ENCODE measurements at regions not wholly inside any gene's neighbourhood (a gene's known extent, or its start where the extent isn't known, plus 50 kb on each side); places are given as distances from the start of the nearest gene placed in this dataset.
"Not testable (repeated sequence)": the region's sequence is repeated elsewhere in the genome, so short reads cannot be mapped to it uniquely, and the experiment has no call there.

DNA sequence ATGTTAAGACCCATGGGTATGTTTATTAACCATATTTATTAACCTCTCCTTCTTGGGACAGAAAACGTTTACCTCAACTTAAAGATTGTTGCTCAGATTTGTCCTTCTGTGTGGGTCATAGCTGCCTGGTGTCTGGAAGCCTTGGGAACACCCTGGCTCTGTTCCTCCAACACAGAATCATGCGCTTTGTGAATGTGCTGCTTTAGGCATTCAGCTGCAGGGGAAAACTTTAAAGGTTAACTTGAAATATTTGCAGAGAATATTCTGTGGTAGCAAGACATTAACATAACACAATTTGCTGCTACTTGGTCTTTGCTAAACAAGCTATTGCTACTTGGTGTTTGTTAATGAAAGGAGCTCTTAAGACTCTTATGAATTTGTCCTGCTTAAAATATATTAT is 50.5 kb upstream of the THOC3 start:
- DNase-seq, result not testable (repeated sequence)

DNA sequence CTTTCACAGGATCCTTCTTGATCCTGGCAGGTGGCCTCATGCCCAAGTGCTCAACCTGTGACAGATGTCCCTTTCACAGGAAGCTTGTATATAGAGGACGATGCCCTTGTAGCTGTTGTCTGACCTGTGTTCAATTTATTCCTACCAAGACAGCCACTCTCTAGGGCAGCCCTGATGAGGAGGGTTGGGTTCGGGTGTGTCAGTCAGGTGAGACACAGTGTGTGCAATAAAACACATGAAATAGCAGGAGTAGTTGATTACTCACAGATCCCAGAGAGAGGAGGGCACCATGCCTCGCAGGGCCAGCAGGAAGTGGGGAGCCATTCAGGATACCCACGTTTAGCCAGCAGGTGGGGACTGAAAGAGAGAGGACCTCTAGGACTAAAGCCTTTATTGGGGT is 52.7 kb upstream of the THOC3 start:
- DNase-seq, result not testable (repeated sequence)

DNA sequence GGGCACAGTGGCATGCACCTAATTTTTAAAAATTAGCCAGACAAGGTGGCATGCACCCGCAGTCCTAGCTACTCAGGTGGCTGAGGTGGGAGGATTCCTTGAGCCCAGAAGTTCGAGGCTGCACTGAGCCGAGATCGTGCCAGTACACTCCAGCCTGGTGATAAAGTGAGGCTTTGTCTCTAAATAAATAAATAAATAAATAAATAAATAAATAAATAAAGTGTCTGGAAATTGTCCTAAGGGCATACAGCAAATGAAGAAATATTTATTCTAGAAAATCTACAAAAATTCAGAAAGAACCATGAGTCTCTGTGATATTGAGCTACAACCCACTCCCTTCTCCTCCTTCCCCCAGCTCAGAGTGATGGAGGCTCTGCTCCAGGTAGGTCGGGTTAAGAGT is 55.4 kb upstream of the THOC3 start:
- not testable (repeated sequence) for DNase-seq

DNA sequence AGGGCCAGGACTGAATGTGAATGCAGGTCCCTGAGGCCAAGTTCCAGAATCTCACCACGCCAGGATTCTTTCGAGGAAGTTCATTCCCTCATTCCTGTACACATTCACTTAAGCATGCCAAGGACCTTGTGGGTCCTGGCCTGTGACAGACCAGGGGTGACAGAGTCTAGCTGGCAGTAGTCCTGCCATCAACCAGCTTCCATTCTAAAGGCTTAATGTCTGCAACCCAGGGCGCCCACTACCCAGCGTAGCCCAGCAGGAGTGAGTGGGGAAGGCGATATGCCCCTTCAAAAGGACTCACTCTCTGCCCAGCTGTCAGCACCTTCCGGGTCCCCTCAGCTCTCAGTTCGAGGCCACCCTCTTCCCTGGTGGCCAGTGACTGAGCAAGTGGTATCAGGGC is 61.3 kb upstream of the THOC3 start:
- DNase-seq, result not testable (repeated sequence)

DNA sequence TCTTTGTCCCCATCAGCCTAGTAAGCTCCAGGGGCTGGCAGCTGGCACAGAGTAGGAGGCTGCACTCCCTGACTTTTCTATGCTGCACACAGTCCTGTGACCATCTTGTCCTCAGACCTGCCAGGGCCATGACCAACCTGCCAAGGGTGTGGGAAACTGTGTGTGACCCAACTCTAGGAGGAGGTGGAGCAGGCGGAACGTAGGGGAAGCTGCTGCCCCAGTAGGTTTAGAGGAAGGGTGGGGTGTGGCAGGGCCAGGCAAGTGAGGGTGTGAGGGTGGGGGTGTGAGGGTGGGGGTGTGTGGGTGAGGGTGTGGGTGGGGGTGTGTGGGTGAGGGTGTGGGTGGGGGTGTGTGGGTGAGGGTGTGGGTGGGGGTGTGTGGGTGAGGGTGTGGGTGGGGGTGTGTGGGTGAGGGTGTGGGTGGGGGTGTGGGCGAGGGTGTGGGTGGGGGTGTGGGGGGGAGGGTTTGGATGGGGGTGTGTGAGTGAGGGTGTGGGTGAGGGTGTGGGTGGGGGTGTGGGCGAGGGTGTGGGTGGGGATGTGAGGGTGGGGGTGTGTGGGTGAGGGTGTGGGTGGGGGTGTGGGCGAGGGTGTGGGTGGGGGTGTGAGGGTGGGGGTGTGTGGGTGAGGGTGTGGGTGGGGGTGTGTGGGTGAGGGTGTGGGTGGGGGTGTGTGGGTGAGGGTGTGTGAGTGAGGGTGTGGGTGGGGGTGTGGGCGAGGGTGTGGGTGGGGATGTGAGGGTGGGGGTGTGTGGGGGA is 62.4 kb upstream of the THOC3 start:
- DNase-seq, result not testable (repeated sequence)

DNA sequence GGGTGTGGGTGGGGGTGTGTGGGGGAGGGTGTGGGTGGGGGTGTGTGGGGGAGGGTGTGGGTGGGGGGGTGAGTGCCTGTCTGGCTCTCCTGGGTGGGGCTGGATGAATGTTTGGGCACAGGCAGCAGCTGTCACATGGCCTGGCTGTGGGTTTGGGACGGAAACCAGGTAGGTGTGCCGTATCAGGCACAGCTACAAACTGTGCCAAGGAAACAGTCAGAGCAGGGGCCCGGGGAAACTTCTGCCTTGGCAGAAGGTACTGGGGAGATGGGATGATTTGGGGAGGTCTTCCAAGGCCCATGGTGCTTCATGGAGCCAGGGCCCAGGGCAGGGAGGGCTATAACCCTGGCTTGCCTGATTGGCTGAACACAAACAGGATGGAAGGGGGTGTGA is 63.0 kb upstream of the THOC3 start:
- not testable (repeated sequence) for DNase-seq

DNA sequence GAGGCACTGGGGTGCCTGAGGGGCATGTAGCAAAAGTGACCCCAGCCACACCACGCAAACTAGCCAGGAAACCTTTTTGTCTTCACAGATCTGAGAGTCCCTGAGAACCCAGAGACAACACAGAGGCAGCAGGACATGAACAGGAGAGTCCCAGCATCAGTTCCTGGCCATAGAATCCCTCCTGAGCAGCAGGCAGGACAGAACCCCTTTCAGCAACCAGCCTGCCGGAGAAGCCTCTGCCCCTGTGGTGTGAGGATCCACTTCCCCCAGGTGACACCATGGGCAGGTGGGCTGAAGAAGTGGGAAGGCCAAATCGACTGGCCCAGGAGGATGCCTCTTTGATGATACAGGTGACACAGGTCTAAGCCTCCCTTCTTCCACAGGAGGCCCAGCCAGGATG is 65.1 kb upstream of the THOC3 start:
- not testable (repeated sequence) for DNase-seq

DNA sequence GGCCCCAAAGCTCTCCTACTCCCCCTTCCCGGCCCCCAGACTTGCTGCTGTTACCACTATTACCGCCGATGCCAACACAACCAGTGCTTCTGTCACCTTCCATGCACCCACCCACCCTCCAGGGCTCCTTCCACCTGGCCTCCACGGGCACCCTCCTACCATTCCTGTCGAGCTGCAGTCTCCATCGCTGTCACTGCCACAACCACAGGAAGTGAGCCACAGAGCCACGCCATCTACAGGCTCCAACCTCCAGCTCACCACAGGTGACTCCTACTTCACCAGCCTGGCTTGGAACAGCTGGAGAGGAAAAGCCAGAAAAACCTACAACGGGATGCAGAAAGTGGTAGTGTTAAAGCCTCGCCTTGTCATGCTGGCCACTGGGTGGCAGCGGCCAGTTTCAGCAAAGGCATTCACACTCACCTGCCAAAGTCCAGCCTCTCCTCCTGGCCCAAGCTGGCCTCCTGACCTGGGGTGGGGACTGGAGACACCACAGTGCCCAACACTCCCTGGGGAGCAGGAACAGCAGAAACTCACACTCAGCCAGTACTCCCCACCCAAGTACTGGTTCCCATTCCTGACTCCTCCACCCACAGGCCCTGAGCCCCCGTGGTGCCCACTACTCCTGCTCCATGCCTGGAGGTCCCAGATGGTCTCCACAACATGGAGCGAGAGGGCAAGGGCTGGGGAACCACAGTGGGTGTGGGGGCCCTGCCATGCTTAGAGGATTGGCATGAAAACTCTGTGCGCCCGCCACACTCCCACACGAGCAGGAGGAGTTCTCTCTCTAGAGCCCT is 66.5 kb upstream of the THOC3 start:
- DNase-seq, result not testable (repeated sequence)

DNA sequence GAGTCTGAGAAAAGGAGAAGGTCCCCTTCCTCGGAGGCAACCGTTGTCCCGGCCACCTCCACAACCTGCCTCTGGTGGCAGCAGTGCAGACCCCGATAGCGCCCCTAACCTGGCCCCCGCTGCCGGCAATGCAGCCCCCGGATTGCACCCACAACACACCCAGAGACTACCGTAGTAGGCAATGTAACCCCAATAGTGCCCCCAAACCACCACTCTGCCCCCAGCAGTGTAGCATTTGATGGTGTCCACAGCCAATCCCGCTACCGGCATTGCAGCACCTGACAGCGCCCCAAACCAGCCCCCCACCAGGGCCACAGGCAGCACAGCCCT is 67.1 kb upstream of the THOC3 start:
- DNase-seq, result not testable (repeated sequence)

DNA sequence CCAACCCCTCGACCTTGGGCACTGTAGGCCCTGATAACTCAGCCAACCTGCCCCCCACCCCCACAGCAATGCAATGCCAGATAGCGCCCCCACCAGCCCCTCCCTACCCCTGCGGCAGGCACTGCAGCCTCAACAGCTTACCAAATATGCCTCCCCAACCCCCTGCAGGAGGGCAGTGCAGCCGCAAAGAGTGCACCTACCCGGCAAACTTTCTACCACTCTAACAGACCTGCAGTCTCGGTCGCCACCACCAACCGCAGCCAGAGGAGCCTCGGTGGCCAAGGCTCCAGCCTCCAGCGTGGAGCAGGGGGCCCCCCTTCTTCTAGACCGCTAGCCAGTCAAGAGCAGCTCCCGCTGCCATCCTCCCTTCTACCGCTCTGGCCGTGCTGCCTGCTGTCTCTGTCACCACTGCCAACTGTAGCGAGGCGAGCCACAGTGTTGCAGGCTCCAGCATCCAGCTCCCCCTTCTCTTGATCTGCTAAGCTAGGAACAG is 67.7 kb upstream of the THOC3 start:
- not testable (repeated sequence) for DNase-seq

DNA sequence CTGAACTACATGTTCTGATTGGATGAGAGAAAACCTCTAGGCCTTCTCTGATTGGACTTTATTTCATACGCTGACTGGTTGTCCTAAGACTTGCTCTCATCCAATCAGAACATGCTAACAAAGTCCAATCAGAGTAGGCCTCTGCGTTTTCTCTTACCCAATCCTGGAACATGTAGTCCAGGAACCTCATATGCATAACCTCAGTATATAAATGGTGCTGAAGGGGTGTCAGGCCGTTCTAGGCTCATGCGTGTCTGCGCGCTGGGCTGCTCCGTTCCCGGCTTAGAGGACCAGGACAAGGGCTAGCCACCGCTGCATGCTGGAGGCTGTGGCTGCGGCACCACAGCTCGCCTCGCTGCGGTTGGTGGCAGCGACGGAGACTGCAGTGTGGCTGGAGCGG is 68.3 kb upstream of the THOC3 start:
- DNase-seq, result not testable (repeated sequence)

DNA sequence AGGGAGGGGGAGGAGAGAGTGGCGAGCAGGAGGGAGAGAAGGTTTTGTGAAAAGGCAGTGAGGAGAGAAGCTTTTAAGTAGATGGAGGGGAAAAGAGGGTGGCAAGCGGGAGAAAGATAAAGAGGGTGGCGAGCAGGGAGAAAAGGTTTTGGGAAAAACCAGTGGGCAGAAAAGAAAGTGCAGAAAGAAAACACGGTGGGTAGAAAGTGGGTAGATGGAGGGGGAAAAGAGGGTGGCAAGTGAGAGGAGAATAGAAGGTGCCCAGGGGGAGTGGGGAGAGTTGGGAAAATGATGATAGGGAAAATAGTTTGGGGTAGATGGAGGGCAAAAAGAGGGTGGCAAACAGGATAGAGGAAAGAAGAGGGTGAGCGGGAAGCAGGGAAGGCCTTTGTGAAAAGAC is 69.1 kb upstream of the THOC3 start:
- not testable (repeated sequence) for DNase-seq

DNA sequence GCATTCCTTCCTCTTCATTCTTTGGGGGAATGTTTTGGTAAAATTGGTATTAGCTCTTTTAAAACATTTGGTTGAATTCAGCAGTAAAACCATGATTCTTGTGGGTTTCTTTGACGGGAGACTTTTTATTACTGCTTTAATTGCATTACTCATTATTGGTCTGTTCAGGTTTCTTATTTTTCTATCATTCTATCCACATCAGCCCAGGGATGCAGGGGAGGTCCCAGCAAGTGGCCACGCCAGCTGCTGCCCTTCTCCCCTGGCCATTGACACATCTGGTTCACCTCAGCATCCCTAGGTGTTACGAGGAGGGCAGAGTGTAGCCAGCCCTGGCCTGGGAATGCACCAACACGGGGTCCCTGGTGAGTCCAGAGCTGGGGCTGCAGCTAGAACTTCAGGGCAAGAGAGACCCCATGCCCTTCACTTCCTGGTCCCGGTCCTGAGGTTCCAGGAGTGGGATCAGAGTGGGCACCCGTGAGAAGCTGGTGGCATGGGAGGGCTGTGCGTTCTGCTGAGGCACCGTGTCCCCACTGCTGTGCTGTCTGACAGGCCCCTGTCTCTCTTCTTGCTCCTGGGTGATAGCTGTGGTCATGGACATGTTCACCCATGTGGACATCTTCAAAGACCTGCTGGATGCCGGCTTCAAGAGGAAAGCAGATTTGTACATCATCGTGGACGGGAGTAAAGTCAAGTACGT is 72.1 kb upstream of the THOC3 start:
- not testable (repeated sequence) for DNase-seq

DNA sequence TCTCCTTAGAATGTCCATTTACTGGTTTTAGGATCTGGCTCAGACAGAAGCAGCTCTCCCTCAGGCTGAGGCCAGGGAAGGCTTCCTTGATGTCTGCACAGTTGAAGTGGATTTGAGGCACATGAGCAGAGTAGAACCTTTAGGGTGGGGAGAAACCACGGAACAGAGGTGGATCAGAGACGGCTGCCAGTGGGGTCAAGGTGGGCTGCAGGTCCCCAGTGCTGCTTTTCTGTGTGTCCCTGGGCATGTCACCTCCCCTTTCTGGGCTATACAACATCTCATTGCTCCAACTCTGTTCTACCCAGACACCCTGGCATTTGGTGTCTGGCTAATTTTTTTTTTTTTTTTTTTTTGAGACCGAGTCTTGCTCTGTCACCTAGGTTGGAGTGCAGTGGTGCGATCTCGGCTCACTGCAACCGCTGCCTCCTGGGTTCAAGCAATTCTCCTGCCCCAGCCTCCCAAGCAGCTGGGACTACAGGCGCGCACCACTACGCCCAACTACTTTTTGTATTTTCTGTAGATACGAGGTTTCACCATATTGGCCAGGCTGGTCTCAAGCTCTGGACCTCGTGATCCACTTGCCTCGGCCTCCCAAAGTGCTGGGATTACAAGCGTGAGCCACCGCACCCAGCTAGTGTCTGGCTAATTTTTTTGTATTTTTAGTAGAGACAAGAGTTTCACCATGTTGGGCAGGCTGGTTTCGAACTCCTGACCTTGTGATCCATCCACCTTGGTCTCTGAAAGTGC is 73.3 kb upstream of the THOC3 start:
- DNase-seq, result not testable (repeated sequence)

DNA sequence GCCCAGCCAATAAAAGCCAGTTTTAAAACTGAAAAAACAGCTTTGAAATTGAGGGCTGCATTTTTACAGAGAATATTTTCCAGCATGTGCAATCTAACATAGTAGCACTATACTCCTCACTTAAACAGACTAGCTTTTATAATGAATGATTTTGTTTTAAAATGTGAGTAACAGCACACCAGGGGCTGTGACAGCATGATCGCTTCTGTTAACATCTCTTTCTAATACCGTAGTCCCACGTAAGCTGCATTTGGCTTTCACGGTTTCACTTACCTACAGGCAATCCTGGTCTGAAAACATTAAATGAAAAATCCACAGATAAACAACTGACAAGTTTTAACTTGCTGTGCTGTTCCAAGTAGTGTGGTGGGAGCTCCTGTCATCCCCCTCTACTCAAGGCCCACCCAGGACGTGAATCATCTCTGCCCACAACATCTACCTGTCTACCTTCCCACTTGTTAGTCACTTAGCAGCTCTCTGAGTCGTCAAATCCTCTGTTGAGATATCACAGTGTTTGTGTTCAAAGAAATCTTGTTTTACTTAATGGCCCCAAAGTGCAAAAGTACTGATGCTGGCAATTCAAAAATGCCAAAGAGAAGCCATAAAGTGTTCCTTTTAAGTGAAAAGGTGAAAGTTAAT is 74.0 kb upstream of the THOC3 start:
- not testable (repeated sequence) for DNase-seq

DNA sequence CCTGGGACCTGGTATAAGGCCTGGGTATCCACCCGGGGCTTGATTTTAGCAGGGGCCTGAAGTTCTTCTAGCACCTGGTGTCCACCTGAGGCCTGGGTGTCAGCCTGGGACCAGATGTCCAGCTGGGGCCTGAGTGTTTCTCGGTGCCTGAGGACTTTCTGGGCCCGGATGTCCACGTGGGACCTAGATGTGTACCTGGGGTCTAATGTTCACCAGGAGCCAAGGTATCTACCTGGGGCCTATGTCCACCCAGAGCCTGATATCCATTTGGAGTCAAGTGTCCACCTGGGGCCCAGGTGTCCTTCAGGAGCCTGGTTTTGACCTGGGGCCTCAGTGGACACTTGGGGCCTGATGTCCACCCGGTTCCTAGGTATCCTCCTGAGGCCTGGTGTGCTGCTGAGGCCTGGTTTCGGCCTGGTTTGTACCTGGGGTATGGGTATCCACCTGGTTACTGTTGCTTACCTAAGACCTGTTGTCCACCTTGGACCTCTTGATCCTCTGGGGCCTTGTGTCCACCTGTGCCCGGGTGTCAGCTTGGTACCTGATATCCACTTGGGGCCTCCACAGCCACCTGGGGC is 75.2 kb upstream of the THOC3 start:
- DNase-seq, result not testable (repeated sequence)

DNA sequence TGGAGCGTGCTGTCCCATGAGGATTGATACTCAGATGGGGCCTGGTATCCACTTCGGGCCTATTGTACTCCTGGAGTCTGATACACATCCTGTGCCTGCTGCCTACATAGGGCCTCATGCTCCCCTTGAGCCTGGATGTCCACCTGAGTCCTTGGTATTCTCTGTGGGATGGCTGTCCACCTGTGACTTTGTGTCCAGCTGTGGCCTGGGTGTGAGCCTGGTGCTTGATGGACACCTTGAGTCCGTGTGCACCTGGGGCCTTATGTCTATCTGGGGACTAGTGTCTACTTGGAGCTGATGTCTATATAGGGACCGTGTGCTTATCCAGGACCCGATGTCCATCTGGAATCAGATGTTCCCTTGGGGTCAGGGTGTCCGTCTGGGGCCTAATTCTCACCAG is 75.9 kb upstream of the THOC3 start:
- DNase-seq, result not testable (repeated sequence)

DNA sequence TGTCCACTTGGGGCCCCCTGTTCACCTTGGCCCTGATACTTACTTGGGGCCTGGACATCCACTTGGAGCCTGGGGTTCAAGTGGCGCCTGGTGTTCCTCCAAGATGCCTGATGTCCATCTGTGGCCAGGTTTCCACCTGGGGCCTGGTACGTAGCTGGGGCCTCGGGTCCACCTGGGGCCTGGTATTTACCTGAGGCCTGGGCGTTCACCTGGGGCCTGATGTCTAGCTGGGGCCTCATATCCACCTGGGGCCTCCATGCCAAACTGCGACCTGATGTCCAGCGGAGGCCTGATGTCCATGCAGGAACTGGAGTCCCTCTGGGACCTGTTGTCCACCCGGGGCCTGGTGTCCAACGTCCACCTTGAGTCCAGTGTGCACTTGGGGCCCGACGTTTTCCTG is 76.3 kb upstream of the THOC3 start:
- DNase-seq, result not testable (repeated sequence)

DNA sequence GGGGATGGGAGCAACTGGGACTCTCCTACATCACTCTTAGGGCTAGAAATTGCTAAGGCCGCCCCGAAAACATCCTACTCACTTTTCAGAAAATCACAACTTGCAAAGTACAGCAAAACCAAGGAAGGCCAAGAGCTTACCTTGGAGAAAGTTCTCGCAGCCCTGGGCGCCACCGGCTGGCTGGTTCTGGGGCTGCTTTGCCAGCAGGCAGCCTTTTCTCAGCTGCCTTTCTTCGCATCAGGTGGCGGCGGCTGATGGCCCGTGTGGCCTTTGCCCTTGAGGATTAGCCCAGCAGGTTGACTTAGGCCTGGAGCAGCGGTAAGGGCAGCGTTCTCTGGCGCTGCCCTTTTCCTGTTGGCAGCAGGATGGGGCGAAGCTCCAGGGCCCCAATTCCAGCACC is 77.3 kb upstream of the THOC3 start:
- not testable (repeated sequence) for DNase-seq

DNA sequence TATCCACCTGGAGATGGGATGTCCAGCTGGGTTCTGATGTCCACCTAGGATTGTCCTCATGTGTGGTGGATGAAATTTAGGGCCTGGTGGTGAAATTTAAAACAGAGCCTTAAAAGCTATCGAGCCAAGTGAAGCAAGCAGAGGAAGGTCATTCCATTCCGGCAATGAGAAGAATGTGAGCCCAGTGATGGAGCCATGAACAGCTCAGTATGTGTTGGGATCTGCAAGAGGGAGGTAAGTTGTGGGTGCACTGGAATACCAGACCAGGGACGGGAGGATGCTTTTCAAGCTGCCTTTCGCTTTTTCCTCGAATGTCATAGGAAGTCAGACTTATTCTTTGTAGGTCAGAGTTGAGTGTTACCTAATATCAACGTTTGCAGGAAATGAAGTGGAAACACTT is 80.6 kb upstream of the THOC3 start:
- DNase-seq, result not testable (repeated sequence)

DNA sequence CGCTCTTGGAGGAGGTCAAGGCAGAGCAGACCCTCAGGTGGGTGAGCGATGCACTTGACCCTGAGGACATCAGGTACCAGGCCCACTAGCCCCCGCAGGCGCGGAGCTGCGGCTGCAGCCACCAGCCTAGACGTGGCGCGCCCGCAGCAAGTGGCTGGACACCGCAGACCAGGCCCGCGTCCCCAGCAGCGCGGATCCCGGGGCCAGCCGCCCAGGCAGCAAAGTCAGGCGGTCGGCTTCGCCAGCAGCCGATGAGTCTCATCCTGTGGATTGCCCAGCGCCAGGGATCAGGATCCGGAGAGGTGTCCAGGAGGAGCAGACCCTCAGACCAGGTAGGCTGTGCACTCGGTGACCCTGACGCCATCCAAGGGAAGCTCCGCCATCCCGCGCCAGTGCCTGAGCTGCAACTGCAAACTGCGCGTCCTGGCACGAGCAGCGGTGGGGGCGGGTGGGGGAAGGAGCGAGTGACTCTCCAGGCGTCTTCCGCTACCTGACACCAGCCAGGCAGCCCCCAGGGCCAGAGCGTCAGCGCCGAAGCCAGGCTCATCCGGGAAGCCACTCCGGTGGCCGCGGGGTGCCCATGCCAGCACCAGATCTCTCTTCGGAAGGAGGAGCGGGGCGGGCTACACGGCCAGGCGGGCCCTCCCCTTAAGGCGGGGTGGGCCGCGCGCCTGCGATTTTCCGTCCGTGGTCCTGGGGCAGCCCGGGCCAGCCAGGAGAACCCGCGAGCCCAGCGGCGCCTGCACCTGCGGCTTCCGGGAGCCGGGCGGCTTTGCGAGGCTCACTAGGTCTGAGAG is 92.6 kb upstream of the THOC3 start:
- DNase-seq, result not testable (repeated sequence)

Measured in NCI-H69 (cell line).